Jurkat, Clone E6-1 (cell line): ENCODE measurements at regions not wholly inside any gene's neighbourhood (a gene's known extent, or its start where the extent isn't known, plus 50 kb on each side); places are given as distances from the start of the nearest gene placed in this dataset.

Experiments used
- DNase-seq: peaks from one replicate; pipeline ENCODE4 v3.0.0-alpha.2; 2011; ENCODE audit warnings: low read depth, low spot score
- H3K4me3 ChIP-seq: 2 replicates; pipeline ENCODE4 v1.5.1; 2011; ENCODE audit warnings: mild to moderate bottlenecking, low read length, control low read depth, moderate library complexity

- no peak for DNase-seq
- H3K4me3 ChIP-seq = no peak overlapping the region
Measured at GRCh38 chr3:72186400-72186855, 401.5 kb upstream of the PROK2 start.

- no peak overlapping the region for H3K4me3 ChIP-seq
- DNase-seq = no peak
Measured at GRCh38 chr3:72185549-72186399, 400.8 kb upstream of the PROK2 start.

GRCh38 chr3:72183489-72183888 is 398.5 kb upstream of the PROK2 start:
- H3K4me3 ChIP-seq = no peak overlapping the region
- no peak for DNase-seq

GRCh38 chr3:72182206-72182605 is 397.3 kb upstream of the PROK2 start:
- no peak for DNase-seq
- no peak overlapping the region for H3K4me3 ChIP-seq

GRCh38 chr3:72181251-72181650 is 396.3 kb upstream of the PROK2 start:
- no peak overlapping the region for H3K4me3 ChIP-seq
- no peak for DNase-seq

- no peak for DNase-seq
Measured at GRCh38 chr3:72180405-72180804, 395.5 kb upstream of the PROK2 start.

GRCh38 chr3:72179107-72179464 is 394.1 kb upstream of the PROK2 start:
- DNase-seq = no peak
- no peak overlapping the region for H3K4me3 ChIP-seq

More at GRCh38 chr3:72180405-72180804, 395.5 kb upstream of the PROK2 start:
- no peak overlapping the region for H3K4me3 ChIP-seq

- DNase-seq = no peak
Measured at GRCh38 chr3:72178463-72179106, 393.6 kb upstream of the PROK2 start.

GRCh38 chr3:72177075-72178050 is 392.4 kb upstream of the PROK2 start:
- no peak for DNase-seq
- H3K4me3 ChIP-seq = no peak overlapping the region

More at GRCh38 chr3:72178463-72179106, 393.6 kb upstream of the PROK2 start:
- H3K4me3 ChIP-seq = no peak overlapping the region

- DNase-seq = no peak
- no peak overlapping the region for H3K4me3 ChIP-seq
Measured at GRCh38 chr3:72176537-72177041, 391.6 kb upstream of the PROK2 start.

GRCh38 chr3:72175296-72175858 is 390.4 kb upstream of the PROK2 start:
- no peak for DNase-seq
- H3K4me3 ChIP-seq = no peak overlapping the region

GRCh38 chr3:72174890-72175289 is 389.9 kb upstream of the PROK2 start:
- no peak for DNase-seq
- no peak overlapping the region for H3K4me3 ChIP-seq

GRCh38 chr3:72174040-72174439 is 389.1 kb upstream of the PROK2 start:
- DNase-seq = no peak
- H3K4me3 ChIP-seq = no peak overlapping the region

GRCh38 chr3:72171946-72172345 is 387.0 kb upstream of the PROK2 start:
- no peak for DNase-seq
- no peak overlapping the region for H3K4me3 ChIP-seq

GRCh38 chr3:72171463-72171881 is 386.5 kb upstream of the PROK2 start:
- DNase-seq = no peak
- no peak overlapping the region for H3K4me3 ChIP-seq

- no peak overlapping the region for H3K4me3 ChIP-seq
- no peak for DNase-seq
Measured at GRCh38 chr3:72169561-72170472, 384.9 kb upstream of the PROK2 start.

- no peak for DNase-seq
Measured at GRCh38 chr3:72169120-72169519, 384.2 kb upstream of the PROK2 start.

GRCh38 chr3:72165808-72166207 is 380.9 kb upstream of the PROK2 start:
- DNase-seq = no peak
- H3K4me3 ChIP-seq = no peak overlapping the region

More at GRCh38 chr3:72169120-72169519, 384.2 kb upstream of the PROK2 start:
- H3K4me3 ChIP-seq = no peak overlapping the region
